HepG2 (cell line): ENCODE measurements at regions not wholly inside any gene's neighbourhood (a gene's known extent, or its start where the extent isn't known, plus 50 kb on each side); places are given as distances from the start of the nearest gene placed in this dataset.

ENCODE experiments used
- ATAC-seq: fragments of 200-7000 bp; cut with Tn5 transposase; 3 replicates; pipeline ENCODE4 v1.9.1; 2020; ENCODE audit warnings: mild to moderate bottlenecking, moderate library complexity
- BruUV-seq: library from RNA; stranded (reverse); fragments of 400-500 nt; replicated peaks from 2 replicates; lab custom pipeline; 2021; lab: Mats Ljungman, UMichigan
- CTCF ChIA-PET: fragments of 300-600 bp; formaldehyde crosslinking; extraction: SDS; loops from one replicate; lab custom pipeline; 2021; ENCODE audit warnings: low total read pairs, inconsistent platforms, low intra/inter-chr PET ratio; lab: Yijun Ruan, JAX
- POLR2A ChIA-PET: fragments of 350-600 bp; sonication (Branson Sonifier 250); formaldehyde crosslinking; loops from one replicate; lab custom pipeline; 2020; ENCODE audit warnings: antibody characterized with exemption, inconsistent platforms; lab: Yijun Ruan, JAX
- DNase-seq: peaks from one replicate; pipeline ENCODE4 v3.0.0-alpha.2; 2015; ENCODE audit warnings: low spot score
- FAIRE-seq: peaks from 3 replicates; lab custom pipeline; 2011; peaks lifted over from hg19 to GRCh38; lab: Jason Lieb, UNC
- H2AFZ ChIP-seq: one replicate; pipeline ENCODE4 v1.6.1; 2011; ENCODE audit warnings: low read length, inconsistent platforms
- H3K27ac ChIP-seq: fragments of 300-600 bp; 3 replicates; pipeline ENCODE4 v1.8.0; 2011; ENCODE audit warnings: mixed run types, mild to moderate bottlenecking, mixed read lengths, low read length, inconsistent platforms; ENCODE audit not compliant: insufficient read depth; ENCODE audit errors: extremely low read length
- H3K27me3 ChIP-seq, 2 experiments: fragments of 200-600 bp in 1 of 2; 2 replicates in 1 of 2; 3 replicates in 1 of 2; pipeline versions ENCODE4 v1.6.0 to v1.8.0; 2011; ENCODE audit warnings: low read length in 2 of 2, mild to moderate bottlenecking in 2 of 2, moderate library complexity in 2 of 2, inconsistent platforms in 1 of 2; ENCODE audit not compliant: insufficient read depth in 2 of 2, control insufficient read depth in 1 of 2
- H3K36me3 ChIP-seq, 2 experiments: fragments of 200-600 bp in 1 of 2; replicated peaks in 1 of 2; 2 replicates in 1 of 2; 3 replicates in 1 of 2; pipeline versions ENCODE4 v1.5.1 to v1.8.0; 2011; ENCODE audit warnings: low read length in 2 of 2, inconsistent platforms in 1 of 2; ENCODE audit not compliant: insufficient read depth in 2 of 2, control insufficient read depth in 1 of 2
- H3K4me1 ChIP-seq: 2 replicates; pipeline ENCODE4 v1.5.1; 2012; ENCODE audit warnings: low read length, inconsistent platforms; ENCODE audit not compliant: insufficient read depth
- H3K4me2 ChIP-seq: 2 replicates; pipeline ENCODE4 v1.6.0; 2011; ENCODE audit warnings: low read depth, low read length, inconsistent platforms
- H3K4me3 ChIP-seq, 3 experiments: fragments of 200-600 bp in 1 of 3; sonication (generic), shearing (Covaris generic) in 1 of 3; replicated peaks in 1 of 3; 2 replicates each; pipeline ENCODE4 v1.5.1; 2011 to 2016; ENCODE audit warnings: low read length in 3 of 3, inconsistent platforms in 2 of 3, low read depth in 2 of 3, mild to moderate bottlenecking in 2 of 3, control low read depth in 1 of 3, mixed read lengths in 1 of 3; ENCODE audit not compliant: insufficient read depth in 1 of 3
- H3K79me2 ChIP-seq: one replicate; pipeline ENCODE4 v1.6.1; 2011; ENCODE audit warnings: low read length, inconsistent platforms; ENCODE audit not compliant: insufficient read depth
- H3K9ac ChIP-seq: 2 replicates; pipeline ENCODE4 v1.6.0; 2011; ENCODE audit warnings: mild to moderate bottlenecking, low read depth, low read length, inconsistent platforms; ENCODE audit not compliant: insufficient read depth
- H3K9me3 ChIP-seq: 2 replicates; pipeline ENCODE4 v1.5.1; 2012; ENCODE audit warnings: mild to moderate bottlenecking, low read length
- H4K20me1 ChIP-seq: 2 replicates; pipeline ENCODE4 v1.6.0; 2011; ENCODE audit warnings: inconsistent platforms, mild to moderate bottlenecking, low read length, moderate library complexity; ENCODE audit not compliant: insufficient read depth
- HNF4A ChIP-seq: sonication (generic); formaldehyde crosslinking; IDR thresholded peaks from 2 replicates; pipeline ENCODE4 v1.4.0; 2020; ENCODE audit warnings: missing genetic modification reagents
- HNF4G ChIP-seq, 2 experiments: sonication (generic) in 1 of 2; formaldehyde crosslinking in 1 of 2; IDR thresholded peaks; 2 replicates each; pipeline versions ENCODE4 v1.4.0 to v1.6.1; 2011 to 2020; ENCODE audit warnings: borderline replicate concordance in 2 of 2, low read depth in 2 of 2, mild to moderate bottlenecking in 2 of 2, low read length in 1 of 2, missing genetic modification reagents in 1 of 2, moderate library complexity in 1 of 2
- MAFF ChIP-seq: IDR thresholded peaks from 2 replicates; pipeline ENCODE4 v1.6.1; 2011; ENCODE audit warnings: low read depth, low read length, improper control_type of control experiment
- MAFK ChIP-seq, 2 experiments: IDR thresholded peaks in 1 of 2; conservative IDR thresholded peaks in 1 of 2; 2 replicates each; pipeline ENCODE4 v1.6.1; 2011; ENCODE audit warnings: improper control_type of control experiment in 2 of 2, low read length in 2 of 2
- PLSCR1 ChIP-seq: sonication (generic); formaldehyde crosslinking; IDR thresholded peaks from 2 replicates; pipeline ENCODE4 v1.5.0; 2020; ENCODE audit warnings: missing genetic modification reagents, mild to moderate bottlenecking, borderline replicate concordance
- SKIL ChIP-seq: sonication (generic); formaldehyde crosslinking; IDR thresholded peaks from 2 replicates; pipeline ENCODE4 v1.8.0; 2022; ENCODE audit warnings: missing genetic modification reagents, mild to moderate bottlenecking, moderate library complexity, borderline replicate concordance
- ZHX2 ChIP-seq, 2 experiments: sonication (generic) in 1 of 2; formaldehyde crosslinking in 1 of 2; IDR thresholded peaks; 2 replicates each; pipeline versions ENCODE4 v1.6.1 to v1.9.0; 2014 to 2022; ENCODE audit warnings: antibody characterized with exemption in 1 of 2, borderline replicate concordance in 1 of 2, inconsistent platforms in 1 of 2, low read depth in 1 of 2, missing genetic modification reagents in 1 of 2
- ZNF776 ChIP-seq: sonication (generic); formaldehyde crosslinking; IDR thresholded peaks from 2 replicates; pipeline ENCODE4 v1.4.0; 2020; ENCODE audit warnings: mild to moderate bottlenecking, missing genetic modification reagents
- ZNF784 ChIP-seq: sonication (generic); formaldehyde crosslinking; IDR thresholded peaks from 2 replicates; pipeline ENCODE4 v1.5.1; 2020; ENCODE audit warnings: missing genetic modification reagents, mild to moderate bottlenecking, borderline replicate concordance
- WGBS: methylation state at CpG from one replicate; pipeline ENCODE4 v1.1.6; 2017; ENCODE audit warnings: low lambda C conversion rate; 5-methylcytosine and 5-hydroxymethylcytosine counted together
- in situ Hi-C: cut with HindIII; loops from 2 replicates; pipeline ENCODE4 v1.10.0; 2017; ENCODE audit warnings: low pct_unique_long_range_greater_than_20kb; ENCODE audit not compliant: extremely low pct_ligation_motif_present
- intact Hi-C: fragments of 100-400 bp; cut with micrococcal nuclease; formaldehyde crosslinking; loops from one replicate; pipeline ENCODE4 v1.10.0; 2022; ENCODE audit not compliant: unreplicated experiment

GRCh38 chr2:154587739-154588138 lies 110.8 kb upstream of the KCNJ3 start:
- TF ChIP-seq HNF4G (IDR thresholded peaks at IDR 0.05; ENCODE audit: borderline replicate concordance, low read depth, low read length) (peak; percentile 53), HNF4G (CRISPR knock-in tag; IDR thresholded peaks at IDR 0.05; ENCODE audit: borderline replicate concordance, low read depth) (no peak), ZNF776 (CRISPR knock-in tag) (no peak), SKIL (CRISPR knock-in tag) (no peak), MAFK (conservative IDR thresholded peaks at IDR 0.05 in 1 of 2, IDR thresholded peaks at IDR 0.05 in 1 of 2; ENCODE audit: low read length in 2 of 2) (peak; percentile 77 to 83), ZHX2 (IDR thresholded peaks at IDR 0.05; ENCODE audit: low read depth) (no peak), ZHX2 (CRISPR knock-in tag; IDR thresholded peaks at IDR 0.05; ENCODE audit: borderline replicate concordance) (no peak), ZNF784 (CRISPR knock-in tag) (no peak), HNF4A (CRISPR knock-in tag) (peak; percentile 60), MAFF (peak; percentile 79), PLSCR1 (CRISPR knock-in tag) (no peak)
- Histone ChIP-seq H3K4me3 (no peak overlapping the region), H3K79me2 (no peaks in the 10 kb centered on the region), H3K4me1 (peaks cover 8% of the 10 kb centered on the region; the same call in 1 of the 2 replicates), H3K4me2 (no peak overlapping the region), H2AFZ (no peak overlapping the region), H3K36me3 (no peaks in the 10 kb centered on the region), H3K9ac (no peak overlapping the region), H3K9me3 (no peaks in the 10 kb centered on the region), H3K27ac (no peak overlapping the region), H3K27me3 (no peaks in the 10 kb centered on the region), H4K20me1 (no peaks in the 10 kb centered on the region)
- DNase-seq (no peak), FAIRE-seq (no peak), ATAC-seq (peak; percentile 81)
- ChIA-PET CTCF (no interaction called here), POLR2A (no interaction called here)
- intact Hi-C loops: no loop called here
- WGBS: 0% methylated on average over 1 of the region's 1 CpG
- no TSS peak for BruUV-seq
- in situ Hi-C loops: no loop called here
